GM21825 (cell line): ENCODE measurements at regions not wholly inside any gene's neighbourhood (a gene's known extent, or its start where the extent isn't known, plus 50 kb on each side); places are given as distances from the start of the nearest gene placed in this dataset.
"Not testable (repeated sequence)": the region's sequence is repeated elsewhere in the genome, so short reads cannot be mapped to it uniquely, and the experiment has no call there.

Experiments used
- ATAC-seq: cut with Tn5 transposase; IDR thresholded peaks from one replicate; pipeline ENCODE4 v1.9.1; 2021; ENCODE audit warnings: mild to moderate bottlenecking, moderate library complexity; ENCODE audit not compliant: unreplicated experiment

- ATAC-seq: no peak
Observed at GRCh38 chr3:178095522-178095921, 440.7 kb upstream of the KCNMB2 start.

- no peak for ATAC-seq
Observed at GRCh38 chr3:178096955-178097354, 439.3 kb upstream of the KCNMB2 start.

DNA sequence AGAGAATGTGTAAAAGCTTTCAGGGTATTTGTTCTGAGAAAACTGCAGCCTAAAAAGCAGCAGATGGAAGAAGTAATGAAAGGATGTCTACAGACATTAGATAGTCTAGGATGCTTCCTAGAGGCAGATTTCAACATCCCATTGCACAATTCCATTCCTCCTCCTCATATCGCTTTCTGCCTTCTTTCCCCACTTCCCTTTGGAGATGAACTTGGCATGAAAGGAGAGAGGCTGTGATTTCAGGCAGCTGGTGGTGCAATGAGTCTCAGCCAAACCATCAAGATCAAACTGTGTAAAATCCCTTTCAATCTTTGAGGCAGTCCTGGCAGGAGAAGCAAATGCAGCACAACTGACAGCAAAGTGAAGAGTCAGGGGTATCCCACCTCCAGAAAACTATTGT lies 438.7 kb upstream of the KCNMB2 start:
- no peak for ATAC-seq

- ATAC-seq: no peak
Observed at GRCh38 chr3:178099274-178099673, 437.0 kb upstream of the KCNMB2 start.

DNA sequence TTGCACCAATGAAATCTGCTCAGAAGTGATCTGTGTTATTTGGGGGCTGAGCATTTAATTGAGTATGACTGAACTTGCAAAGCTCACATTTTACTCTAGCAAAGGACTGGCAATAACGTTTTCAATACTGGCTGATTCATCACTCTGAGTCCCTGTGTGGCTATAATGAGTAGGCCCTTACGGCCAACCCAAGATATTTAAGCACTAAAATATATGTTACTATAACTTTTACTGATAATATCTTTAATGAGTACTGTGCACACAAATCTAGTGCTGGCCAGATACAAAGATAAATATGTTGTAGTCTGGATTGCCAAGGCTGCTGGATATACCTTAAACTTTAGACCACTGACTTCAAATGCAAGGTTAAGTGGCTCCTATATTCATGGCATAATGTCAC lies 436.4 kb upstream of the KCNMB2 start:
- ATAC-seq: no peak

DNA sequence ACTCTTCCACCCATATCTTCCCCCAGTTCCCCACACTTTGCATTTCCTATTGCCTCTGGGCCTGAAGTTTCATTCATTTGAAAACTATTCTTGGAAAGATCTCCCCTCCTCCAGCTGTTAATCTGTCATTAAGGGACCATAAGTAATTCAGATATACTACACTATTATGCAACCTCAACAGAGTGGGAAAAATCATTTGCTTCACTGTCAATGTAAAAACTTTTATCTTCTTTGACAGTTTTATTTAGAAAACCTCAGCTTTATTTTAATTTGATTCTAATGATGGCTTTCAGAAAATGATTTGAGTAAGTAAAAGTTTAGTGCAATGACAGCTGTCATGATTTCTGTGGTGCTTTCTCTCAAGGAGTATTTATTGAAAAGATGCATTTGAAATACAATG lies 435.3 kb upstream of the KCNMB2 start:
- no peak for ATAC-seq

GRCh38 chr3:178103140-178103539 lies 433.1 kb upstream of the KCNMB2 start:
- no peak for ATAC-seq

GRCh38 chr3:178107804-178108203 lies 428.4 kb upstream of the KCNMB2 start:
- no peak for ATAC-seq

- ATAC-seq: no peak
Observed at GRCh38 chr3:178109691-178110090, 426.5 kb upstream of the KCNMB2 start.

DNA sequence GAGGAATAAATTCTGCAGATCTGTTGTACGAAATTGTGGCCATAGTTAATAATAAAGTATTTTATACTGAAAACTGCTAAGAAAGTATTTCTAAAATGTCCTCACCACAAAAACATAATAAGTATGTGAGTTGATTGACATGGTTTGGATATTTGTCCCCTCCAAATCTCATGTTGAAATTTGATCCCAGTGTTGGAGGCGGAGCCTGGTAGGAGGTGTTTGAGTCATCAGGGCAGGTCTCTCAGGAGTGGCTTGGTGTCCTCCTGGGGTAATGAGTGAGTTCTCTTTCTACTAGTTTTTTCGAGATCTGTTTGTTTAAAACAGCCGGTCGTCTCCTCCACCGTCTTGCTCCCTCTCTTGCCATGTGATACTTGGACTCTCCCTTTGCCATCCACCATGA lies 424.1 kb upstream of the KCNMB2 start:
- no peak for ATAC-seq

- not testable (repeated sequence) for ATAC-seq
Observed at GRCh38 chr3:178112552-178112951, 423.7 kb upstream of the KCNMB2 start.

GRCh38 chr3:178117641-178118040 lies 418.6 kb upstream of the KCNMB2 start:
- no peak for ATAC-seq

DNA sequence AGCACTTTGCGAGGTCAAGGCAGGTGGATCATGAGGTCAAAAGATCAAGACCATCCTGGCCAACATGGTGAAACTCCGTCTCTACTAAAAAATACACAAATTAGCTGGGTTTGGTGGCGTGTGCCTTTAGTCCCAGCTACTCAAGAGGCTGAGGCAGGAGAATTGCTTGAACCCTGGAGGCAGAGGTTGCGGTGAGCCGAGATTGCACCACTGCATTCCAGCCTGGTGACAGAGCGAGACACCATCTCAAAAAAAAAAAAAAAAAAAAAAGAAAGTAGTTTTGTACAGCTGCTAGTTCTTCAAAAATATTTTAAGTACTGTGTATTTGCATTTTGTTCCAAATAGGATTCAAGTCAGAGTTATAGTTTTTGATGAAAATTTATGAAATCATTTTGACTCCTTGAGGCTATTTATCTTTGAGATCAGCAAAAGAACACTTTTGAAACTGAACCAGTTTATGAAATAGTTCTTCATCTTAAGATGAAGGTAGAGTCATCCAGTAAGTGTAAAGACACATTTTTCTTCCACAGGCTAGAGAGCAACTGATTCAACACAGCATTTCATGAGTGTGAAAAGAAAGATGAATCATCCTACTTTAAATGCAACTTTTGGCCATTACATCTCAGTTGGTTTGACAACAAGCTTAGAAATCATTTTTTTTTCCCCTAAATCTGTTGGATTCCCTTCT lies 416.5 kb upstream of the KCNMB2 start:
- ATAC-seq: not testable (repeated sequence)

DNA sequence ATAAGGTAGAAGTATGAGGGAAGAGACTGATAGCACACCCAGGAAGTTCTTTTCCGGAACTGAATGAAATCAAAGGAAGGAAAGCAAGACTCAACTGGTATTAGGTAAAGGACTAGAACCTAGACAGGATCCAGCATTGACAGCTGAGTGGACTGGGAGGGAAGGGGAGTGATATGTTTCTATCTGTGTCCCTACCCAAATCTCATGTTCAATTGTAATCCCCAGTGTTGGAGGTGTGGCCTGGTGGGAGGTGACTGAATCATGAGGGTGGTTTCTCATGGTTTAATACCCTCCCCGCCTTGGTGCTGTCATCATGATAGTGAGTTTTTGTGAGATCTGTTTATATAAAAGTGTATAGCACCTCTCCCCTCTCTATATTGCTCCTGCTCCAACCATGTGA lies 415.9 kb upstream of the KCNMB2 start:
- ATAC-seq: no peak

DNA sequence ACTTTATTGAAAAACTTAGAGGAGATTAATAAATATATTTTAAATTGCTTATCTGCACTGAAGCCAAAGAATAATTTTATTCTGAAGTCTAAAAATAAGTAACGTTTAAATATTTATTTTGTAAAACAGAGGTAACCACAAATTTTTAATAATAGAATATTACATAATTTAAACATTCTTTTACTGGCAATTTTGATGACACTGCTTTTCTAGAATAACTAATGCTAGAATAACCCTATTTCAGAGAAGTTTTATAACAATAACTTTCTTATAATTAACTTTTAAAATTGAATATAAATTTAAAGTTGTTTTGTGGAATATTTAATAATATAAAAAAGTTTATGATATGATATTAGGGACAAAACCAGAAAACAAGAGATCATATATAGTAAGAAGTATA lies 409.6 kb upstream of the KCNMB2 start:
- no peak for ATAC-seq

DNA sequence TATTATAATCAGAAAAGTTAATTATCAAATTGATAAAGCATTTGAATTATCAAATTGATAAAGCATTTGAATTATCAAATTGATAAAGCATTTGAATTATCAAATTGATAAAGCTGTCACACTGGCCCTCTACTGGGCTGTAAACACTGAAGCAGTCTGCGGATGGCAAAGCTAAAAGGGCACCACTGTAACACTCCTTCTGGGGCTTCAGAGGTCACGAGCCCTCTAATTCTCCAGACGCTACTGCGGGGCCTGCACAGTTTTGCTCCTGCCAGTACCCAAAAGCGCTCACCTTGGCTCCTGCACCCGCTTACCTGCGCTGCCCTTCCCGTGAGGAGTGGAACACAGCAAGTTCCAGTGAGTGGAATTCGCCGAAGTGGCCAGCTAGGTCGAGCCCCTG lies 409.0 kb upstream of the KCNMB2 start:
- ATAC-seq: no peak

DNA sequence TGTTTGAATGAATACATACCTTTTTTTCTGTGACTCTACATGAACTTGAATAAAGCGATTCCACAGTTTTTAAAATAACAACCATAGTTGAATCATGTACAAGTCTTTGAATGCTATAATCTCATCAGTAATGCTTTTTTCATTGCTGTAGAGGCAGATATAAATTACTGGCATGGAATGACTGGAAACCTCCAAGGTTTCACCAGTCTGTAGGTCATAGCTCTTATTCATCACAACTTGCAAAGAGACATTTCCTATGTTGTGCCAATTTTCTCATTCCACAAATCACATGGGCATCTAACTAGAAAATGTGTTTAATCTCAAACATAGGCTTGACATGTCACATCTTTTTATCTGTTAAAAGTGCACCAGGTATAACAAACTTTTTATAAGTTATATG lies 407.1 kb upstream of the KCNMB2 start:
- ATAC-seq: no peak

- no peak for ATAC-seq
Observed at GRCh38 chr3:178131801-178132200, 404.4 kb upstream of the KCNMB2 start.

- no peak for ATAC-seq
Observed at GRCh38 chr3:178137206-178137605, 399.0 kb upstream of the KCNMB2 start.

- ATAC-seq: no peak
Observed at GRCh38 chr3:178137831-178138230, 398.4 kb upstream of the KCNMB2 start.

GRCh38 chr3:178139116-178139515 lies 397.1 kb upstream of the KCNMB2 start:
- ATAC-seq: no peak

DNA sequence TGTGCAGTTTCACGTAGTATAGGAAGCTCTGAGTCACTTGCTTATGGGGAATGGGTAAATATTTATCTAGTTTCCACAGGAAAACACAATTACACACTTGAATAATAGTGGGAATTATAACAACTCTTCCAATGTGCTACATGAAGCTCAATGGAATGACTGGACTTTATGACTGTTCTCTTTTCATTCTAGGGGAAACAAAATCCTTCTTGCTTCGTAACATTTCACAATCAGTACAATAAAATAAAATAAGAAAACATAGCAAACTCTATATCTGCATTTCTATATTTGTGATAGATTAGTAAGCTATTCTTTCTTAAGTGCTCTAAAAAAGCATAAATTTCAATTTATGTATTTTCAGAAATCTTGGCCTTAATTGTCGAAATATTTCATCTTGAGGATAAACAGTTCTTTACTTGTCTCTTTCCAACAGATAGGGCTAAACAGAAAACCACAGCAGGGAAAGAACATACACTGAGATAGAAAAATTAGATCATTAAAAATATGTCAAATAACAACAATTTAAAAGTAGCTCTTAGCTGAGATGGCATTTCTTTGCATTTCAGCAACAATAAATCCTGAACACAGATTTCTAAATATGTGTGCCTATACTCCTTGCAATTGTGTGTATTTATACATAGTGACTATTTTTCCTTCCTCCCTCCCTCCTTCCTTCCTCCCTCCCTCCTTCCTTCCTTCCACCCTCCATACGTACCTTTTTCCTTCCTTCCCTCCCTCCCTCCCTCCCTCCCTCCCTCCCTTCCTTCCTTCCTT lies 395.5 kb upstream of the KCNMB2 start:
- no peak for ATAC-seq

DNA sequence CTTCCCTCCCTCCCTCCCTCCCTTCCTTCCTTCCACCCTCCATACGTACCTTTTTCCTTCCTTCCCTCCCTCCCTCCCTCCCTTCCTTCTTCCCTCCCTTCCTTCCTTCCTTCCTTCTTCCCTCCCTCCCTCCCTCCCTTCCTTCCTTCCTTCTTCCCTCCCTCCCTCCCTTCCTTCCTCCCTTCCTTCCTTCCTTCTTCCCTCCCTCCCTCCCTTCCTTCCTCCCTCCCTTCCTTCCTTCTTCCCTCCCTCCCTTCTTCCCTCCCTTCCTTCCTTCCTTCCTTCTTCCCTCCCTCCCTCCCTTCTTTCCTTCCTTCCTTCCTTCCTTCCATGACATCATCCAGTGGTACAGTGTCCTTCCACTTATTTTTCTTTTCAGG lies 394.9 kb upstream of the KCNMB2 start:
- ATAC-seq: not testable (repeated sequence)
